Activated CD4-positive, alpha-beta T cell treated with anti-CD3 and anti-CD28 coated beads, Interleukin-2, amount 50 U/mL, for 1 hour (primary cell): ENCODE measurements at regions not wholly inside any gene's neighbourhood (a gene's known extent, or its start where the extent isn't known, plus 50 kb on each side); places are given as distances from the start of the nearest gene placed in this dataset.

ENCODE experiments used
- DNase-seq: peaks from one replicate; pipeline ENCODE4 v3.0.0-alpha.2; 2020

DNA sequence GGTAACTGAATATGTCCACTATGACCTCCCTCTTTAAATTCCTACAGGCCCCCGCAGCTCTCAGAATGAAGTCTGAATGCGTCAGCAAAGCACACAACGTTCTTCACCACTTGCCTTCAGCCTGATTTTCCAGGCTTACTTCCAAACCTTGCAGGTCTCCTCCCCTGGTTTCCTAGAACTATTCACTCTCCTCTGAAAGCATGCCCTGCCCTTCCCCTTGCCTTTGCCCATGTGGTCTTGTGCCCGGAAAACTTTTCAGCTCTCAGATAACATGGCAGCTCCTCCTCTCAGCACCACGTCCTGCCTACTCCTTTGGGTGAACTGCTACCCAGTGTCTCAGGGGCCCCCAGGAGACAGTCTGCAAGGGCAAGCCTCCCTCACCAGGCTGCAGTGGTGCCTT lies 268.5 kb upstream of the LDB2 start:
- DNase-seq: no peak

DNA sequence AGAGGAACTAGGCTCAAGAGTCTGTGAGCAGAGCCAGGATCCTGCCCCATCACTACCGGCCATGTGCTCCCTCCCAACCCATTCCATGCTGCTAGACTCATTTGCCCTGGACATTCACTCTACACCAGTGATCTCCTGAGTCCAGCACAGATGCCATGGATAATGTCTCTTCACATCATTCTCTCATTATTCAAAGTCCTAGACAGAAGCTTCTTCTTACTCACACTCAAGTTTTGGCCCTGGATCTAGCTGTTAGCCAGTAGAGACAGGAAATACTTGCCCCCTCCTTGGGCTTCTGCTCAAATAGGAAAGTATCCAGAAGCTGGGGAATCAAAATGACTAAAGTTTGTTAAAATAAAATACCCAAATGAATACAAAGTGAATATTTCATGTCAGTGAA lies 266.8 kb upstream of the LDB2 start:
- DNase-seq: no peak

DNA sequence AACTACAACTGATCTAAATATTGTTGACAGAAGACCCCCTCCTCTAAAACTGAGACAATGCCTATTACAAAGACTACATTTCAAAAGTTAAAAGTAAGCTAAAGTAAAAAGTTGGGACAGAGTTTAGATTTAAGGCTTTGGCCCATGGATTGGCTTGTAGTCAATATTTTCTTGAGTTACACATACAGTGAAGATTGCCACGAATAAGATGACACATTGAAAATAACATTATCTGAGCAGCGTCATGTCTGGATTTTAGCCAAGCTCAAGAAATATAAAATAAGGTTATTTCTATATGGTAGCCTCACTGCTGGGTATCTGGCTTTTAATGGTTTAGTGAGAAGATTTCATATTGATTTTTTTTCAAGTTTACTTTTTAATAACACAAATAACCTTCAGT lies 266.2 kb upstream of the LDB2 start:
- DNase-seq: no peak

DNA sequence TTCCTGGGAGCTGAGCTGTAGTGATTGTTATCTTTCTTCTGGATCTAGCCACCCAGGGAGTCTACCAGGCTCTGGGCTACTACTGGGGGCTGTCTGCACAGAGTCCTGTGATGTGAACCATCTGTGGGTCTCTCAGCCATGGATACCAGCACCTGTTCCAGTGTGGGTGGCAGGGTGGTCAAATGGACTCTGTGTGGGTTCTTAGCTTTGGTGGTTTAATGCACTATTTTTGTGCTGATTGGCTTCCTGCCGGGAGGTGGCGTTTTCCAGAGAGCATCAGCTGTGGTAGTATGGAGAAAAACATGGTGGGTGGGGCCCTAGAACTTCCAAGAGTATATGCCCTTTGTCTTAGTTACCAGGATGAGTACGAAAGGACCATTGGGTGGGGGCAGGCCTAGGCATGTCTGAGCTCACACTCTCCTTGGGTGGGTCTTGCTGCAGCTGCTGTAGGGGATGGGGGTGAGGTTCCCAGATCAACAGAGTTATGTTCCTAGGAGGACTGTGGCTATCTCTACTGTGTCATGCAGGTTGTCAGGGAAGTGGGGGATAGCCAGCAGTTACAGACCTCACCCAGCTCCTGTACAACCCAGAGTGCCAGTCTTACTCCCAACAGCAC lies 264.8 kb upstream of the LDB2 start:
- no peak for DNase-seq

DNA sequence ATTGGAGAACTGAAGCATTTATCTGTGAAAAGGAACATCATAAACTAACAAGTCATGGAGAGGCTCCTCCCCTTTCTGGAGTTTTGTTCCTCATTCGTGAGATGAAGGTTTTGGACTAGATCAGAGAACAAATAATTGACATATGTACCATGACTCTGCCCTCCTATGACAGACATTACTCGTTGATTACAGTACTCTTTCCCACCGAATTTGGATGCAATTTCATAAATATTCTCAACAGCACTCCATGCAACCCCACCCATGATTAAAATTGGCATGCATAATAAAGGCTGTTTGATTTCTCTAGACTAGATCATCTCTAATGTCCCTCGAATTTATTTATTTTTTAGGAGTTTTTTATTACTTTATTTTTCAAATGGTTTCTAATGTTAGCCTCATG lies 258.9 kb upstream of the LDB2 start:
- DNase-seq: no peak

DNA sequence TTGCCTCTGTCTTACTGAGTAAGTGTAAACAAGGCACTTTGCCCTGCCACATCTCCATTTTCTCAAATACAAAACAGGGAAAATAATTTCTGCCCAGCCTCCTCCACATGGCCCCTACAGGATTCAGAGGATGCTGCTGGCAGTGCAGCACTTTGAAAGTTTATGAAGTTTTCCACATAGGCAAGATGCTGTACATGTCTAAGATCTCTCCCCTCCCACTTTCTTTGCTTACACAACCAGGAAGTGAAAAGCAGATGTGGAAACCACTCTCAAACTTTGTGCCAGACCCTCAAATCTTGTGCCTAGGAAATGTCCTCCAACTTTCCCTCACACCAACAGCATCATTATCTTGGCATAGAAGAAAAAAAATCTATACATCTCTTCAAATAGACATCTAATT lies 257.0 kb upstream of the LDB2 start:
- DNase-seq: no peak

DNA sequence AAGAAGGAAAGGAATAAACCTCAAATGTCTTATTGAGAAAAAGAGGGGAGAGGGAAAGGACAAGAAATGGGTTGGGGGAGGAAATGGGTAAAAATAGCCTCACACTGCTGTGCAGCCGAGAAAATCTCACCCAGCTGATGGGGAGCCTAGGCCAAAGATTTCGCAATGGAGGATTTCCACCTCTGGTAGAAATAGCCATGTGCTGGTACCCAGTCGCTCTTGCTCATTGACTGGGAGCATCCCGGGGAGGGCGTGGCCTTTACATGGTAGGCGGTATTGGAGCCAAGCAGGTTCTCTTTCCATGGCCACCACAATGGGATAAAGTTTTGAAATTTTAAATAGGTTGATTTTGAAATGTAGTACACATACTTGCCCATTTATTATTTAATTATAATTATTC lies 255.1 kb upstream of the LDB2 start:
- DNase-seq: no peak

DNA sequence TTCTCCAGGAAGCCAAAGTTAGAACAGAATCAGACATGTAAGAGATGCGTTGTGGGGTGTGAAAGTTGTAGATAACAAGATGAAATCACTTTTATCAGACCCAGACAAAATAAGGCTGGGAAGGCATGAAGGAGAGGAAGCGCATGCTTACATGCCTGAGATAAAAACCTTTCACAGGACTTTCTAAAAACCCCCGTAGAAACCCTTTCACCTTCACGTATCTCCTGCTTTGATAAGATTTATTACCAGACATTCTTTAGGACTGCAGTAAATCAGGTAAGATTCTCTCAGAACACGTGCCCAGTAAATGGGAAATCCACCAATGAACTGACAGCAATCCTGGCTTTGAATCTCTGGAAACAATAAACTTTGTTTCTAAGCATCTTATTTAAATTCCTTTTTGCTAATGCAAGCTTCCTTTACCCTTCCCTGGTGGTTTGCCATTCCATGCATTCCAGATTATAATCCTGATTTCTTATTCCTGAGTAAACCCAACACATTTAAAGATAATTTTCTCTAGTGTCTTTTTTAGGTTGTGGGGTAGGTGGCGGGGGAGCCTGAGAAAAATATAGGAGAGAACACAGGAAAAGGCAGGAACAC lies 254.6 kb upstream of the LDB2 start:
- no peak for DNase-seq

DNA sequence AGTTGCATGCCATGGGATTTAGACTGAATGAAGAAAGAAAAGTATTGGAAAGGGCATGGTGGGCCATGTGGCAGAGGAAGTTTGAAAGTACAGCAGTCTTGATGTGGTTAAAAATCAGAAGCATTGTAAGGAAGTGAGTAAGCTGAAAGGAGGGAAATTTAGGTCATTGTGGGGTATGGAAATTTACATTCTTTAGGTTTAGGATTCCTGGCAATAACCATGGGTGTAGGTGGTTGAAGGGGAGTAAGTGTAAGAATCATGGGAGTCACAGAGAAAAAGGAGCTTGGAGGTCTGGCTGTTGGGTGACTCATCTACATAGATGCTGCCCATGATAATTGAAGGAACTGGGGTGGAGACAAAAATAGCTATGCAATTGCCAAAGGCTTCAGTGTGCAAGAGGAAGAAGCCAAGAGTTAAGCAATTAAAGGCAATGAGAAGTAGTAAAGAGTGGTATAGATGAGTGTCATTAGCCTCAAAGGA lies 243.8 kb upstream of the LDB2 start:
- no peak for DNase-seq

DNA sequence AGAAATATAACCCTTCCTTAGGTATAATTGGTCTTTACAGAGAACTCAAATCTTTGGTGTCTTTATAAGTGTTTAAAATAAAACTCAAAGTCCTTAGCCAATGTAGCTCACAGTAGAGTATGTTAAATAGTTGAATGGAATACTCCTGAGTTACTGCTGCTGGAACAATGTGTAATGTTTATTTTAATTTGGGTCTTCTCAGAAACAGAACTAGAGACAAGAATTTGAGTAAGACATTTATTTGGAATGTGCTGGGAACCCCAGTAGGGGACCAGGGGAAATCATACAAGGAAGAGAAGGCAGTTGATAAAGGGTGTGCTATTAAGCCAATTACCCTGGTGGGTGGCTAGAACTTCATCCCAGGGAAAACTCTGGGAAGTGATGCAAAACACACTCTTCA lies 240.4 kb upstream of the LDB2 start:
- DNase-seq: no peak

DNA sequence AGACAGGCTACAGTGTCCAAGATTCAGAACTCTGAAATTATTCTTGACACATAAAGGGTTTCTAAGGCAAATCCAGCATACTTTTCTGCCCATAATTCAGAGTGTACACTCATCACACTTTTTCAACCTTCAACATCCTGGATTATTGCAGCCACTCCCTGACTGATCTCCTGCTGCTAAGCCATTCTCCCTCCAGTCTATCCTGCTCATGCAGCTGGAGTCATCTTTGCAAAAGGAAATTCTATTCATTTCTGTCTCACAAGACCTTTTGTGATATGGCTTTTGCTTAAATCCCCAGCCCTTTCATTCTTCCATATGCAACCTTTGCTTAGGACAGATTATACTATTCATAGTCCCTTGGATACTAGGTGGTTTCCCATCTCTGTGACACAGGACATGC lies 236.1 kb upstream of the LDB2 start:
- no peak for DNase-seq

DNA sequence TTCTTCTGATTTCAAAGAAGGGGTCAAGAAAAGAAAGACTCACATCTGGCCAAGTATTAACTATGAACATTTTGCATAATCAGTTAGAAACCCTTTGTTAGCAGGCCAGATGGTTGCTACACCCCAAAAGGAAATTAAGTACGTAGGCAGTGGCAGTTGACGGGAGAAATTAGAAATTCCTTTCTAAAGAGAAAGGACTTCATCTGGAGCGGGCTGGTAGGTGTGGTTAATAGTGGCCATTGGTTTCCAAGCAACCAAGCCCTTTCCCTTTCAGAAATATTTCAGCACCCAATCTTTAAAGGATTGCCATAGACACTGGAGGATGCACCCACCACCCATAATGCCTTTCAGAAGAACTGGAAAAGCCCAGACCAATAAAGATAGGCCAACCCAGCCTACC lies 235.7 kb upstream of the LDB2 start:
- DNase-seq: no peak

DNA sequence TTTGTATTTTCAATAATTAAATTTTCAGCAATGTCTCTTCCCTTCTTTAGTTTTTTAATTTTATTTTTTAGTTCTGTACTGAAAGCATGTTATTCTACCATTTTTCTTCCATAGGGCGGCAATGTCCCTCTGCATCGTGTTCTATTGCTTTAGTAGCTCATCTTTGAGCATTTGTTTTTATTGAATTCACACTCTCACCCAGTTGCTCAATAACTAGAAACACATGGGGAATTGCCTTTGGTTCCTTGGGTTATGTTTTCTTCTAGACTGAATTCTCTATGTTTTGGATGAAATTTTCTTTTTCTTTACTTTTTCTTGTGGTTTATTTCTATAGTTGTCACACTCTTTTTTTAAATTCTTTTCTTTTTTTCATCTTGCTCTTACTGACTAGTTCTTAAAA lies 233.8 kb upstream of the LDB2 start:
- DNase-seq: no peak

DNA sequence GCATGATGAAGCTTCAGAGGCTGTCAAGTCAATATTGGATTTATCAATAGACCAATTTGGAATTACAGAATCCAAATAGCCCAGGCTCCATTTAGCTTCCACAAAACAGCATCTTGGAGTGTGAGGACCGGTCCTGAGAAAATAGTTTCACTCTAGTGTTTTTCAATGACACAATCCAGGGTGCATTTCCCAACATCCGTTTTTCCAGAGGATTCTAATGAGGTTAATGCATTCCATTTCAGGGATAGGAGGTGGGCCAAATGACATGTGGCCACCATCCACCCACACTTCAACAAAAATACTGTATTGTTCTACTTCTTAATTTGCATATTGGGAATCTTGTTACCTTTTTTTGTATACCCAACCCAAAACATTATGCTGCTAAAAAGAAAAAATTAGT lies 229.8 kb upstream of the LDB2 start:
- DNase-seq: no peak

DNA sequence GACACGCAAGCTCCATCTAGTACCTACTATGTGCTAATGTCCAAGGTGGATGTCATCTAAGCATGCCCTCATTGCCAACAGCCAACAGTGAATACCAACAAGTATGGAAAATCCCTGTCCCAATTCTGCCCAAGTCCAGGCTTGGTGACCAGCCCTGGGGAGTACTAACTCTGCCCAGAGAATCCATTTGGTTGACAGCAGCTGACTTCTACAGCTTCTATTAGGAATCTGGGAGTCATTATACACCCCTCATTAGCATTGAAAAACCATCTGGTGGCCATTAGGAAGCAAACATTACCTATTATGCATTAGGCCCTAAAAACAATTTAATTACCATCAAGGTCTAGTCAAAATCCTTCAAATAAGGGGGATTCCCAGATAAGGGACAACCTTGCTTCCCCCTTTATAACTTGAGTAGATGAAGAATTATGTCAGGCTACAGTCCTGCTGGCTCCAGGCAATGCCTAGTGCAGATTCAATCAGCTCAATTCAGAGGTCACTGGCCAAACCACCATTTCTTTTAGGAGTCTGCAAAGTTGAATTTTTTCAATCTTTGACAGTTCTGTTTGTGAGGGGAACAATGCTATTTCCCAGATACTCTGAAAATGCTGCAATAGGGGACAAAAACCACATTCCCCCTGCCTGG lies 228.0 kb upstream of the LDB2 start:
- no peak for DNase-seq

DNA sequence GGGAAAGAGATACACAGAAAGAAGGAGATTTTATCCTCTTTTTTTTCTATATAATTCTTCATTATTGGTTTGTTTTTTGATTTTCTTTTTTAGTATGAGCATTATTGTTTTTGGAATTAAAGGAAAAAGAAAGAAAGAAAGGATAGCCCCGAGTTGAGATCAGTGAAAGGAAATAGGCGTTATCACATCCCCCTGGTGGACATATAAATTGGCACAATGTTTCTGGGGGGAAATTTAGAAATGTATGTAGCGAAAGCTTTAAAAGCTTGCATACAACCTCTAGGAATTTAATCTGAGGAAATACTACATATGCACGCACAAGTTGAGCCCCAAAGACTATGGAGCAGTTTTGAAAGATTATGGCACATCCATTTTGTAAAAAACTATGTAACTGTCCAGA lies 226.3 kb upstream of the LDB2 start:
- no peak for DNase-seq

DNA sequence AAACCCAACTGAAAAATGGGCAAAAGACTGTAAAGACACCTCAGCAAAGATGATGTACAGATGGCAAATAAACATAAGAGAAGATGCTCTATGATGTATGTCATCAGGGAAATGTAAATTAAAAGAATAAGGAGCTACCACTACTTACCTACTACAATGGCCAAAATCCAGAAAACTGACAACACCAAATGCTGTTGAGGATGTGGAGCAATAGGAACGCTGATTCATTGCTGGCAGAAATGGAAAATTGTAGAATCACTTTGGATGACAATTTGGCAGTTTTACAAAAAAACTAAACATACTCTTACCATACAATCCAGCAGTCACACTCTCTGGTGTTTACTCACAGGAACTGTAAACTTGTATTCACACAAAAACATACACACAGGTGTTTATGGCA lies 222.3 kb upstream of the LDB2 start:
- no peak for DNase-seq

DNA sequence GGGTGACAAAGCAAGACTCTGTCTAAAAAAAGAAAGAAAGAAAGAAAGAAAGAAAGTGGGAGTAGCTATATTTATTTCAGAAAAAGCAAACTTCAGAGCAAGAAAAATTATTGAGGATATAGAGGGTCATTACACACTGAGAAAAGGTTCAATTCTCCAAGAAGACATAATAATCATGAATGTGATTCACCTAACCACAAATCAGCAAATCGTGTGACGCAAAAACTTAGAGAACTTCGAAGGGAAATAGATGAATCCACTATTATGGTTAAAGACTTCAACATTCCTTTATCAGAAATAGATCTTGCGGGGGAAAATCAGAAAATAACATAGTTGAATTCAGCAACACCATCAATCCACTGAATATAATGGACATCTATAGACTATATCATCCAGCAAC lies 219.3 kb upstream of the LDB2 start:
- DNase-seq: no peak

DNA sequence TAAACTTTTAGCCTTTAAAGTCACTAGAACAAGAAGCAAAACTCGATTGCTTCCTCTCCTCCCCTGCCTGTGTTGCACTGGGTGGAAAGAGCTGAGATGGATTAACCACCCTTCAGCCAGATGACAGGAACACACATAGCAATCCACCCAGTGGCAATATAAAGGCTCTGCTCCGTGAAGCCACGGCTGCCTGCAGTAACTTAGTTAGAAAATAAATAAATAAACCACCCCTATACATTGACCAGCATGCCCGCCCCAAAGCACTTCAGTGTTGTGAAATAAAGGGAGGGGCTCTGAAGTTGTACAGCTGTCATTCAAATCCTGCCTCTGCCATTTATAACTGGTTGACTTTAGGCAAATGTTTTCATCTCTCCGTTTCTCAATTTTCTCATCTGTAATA lies 217.1 kb upstream of the LDB2 start:
- DNase-seq: no peak

DNA sequence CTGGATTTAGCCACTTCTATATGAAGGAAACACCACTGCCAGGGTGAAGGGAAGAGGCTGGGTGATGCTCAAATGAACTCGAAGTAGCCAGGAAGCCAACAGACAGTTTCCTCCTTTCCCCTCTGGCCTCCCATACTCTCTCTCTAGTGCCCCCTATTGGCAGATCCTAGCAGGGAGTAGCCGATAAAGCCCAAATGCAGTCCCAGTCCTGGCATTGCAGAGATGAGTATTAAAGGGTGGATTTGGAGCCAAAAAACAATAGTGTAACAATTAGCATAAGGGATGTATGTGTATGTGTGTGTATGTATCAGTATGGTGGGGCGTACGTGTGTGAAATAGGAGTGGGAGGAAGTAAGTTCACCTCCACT lies 213.8 kb upstream of the LDB2 start:
- no peak for DNase-seq

DNA sequence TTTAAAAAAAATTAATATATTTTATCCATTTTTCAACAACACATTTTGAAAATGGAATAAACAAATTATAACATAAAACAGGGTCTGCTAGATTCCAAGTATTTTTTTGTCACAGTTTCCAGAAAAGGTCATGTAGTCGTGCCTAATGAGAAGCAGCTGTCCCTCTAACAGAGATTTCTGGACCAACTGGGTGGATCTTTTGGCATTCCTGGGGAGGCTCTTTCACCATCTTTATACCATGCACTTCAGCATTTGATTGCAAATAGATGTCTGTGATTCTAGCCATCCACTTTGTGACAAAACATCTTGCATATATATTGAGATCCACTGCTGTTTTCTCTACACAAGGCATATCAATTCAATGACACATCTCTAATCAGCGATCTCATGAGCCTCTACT lies 210.7 kb upstream of the LDB2 start:
- no peak for DNase-seq

DNA sequence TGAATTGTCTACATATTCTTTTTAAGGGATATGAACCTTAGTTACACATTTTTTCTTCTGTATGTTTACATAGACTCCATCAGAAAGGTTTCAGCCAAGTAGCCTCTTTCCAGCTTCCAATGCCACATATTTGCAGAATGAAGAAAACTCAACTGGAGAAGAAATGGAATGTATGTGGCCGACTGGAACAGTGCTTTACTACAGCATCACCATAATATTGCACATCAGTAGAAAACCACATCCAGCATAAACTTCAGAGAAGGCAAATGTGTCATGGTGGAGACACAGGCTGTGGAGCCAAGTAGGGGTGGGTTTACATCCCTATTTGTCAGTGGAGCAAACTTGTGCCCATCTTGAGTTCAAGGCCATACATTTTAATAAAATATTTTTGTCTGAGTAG lies 204.8 kb upstream of the LDB2 start:
- DNase-seq: no peak

DNA sequence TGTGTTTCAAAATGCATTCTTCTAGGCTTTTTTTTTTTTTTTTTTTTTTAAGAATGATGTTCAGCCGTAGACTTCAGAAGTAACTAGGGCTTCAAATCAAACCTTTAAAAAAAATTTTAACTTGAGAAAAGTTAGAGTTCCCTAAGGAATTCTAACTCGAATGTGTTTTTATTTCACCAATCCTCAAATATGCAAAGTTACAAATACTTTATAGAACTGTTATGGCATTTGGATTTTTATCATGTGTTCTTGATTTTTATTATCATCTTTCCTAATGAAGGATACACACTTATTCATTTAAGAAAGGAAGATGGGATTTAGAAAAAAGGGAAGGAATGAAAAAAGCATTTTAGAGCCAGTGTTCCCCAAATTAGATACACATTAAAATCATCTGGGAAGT lies 200.6 kb upstream of the LDB2 start:
- no peak for DNase-seq

DNA sequence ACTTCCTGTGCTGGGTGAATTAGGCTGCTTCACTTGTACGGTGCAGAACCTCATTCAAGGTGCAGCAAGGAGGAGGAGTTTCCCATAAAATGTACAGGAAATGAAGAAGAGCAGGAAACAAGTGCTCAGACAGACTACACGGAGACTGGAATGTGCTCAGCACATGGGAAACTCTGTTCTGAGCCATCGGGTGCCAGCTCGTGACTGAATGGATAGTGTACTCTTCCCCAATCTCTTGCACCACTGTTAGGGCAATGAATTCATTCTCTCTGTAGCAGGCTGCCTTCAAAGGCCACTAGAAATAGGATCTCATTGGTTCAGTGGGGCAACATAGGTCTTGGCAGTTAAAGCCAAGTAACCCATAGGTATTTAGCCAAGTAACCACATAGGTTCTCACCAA lies 200.0 kb upstream of the LDB2 start:
- DNase-seq: no peak

DNA sequence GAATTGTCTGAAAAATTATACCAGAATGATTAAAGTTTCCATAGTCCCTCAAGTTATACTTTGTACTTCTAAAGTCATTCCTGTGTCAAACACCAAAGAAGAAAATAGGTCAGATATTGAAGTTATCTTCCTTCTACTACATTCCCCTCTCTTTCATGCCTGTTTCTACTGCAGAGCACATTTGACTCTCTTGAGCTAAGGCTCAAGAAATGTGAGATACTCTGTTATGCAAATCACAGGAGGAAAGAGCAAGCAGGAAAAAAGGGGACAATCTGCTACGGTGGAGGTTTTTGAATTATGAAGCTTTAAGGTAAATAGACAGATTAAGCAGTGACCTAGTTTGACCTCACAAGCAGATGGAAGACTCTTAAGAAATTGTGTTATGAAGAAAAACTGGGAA lies 198.9 kb upstream of the LDB2 start:
- no peak for DNase-seq
